MM.1S (cell line): ENCODE measurements at regions not wholly inside any gene's neighbourhood (a gene's known extent, or its start where the extent isn't known, plus 50 kb on each side); places are given as distances from the start of the nearest gene placed in this dataset.
"Not testable (repeated sequence)": the region's sequence is repeated elsewhere in the genome, so short reads cannot be mapped to it uniquely, and the experiment has no call there.

Experiments
- CTCF ChIP-seq: fragments of 300-600 bp; sonication (generic); IDR thresholded peaks from 2 replicates; pipeline ENCODE4 v1.5.1; 2016; ENCODE audit warnings: antibody characterized with exemption, low read length, mixed read lengths
- EZH2 ChIP-seq: fragments of 300-600 bp; sonication (generic); optimal IDR thresholded peaks from 2 replicates; pipeline ENCODE3; 2017; ENCODE audit warnings: low read depth, mild to moderate bottlenecking, antibody characterized with exemption, low read length, mixed read lengths

- TF ChIP-seq CTCF, EZH2: not testable (repeated sequence)
Observed at GRCh38 chr1:144026022-144026421, 54.2 kb upstream of the FAM72C start.
